ENCODE measurements at regions not wholly inside any gene's neighbourhood (a gene's known extent, or its start where the extent isn't known, plus 50 kb on each side); places are given as distances from the start of the nearest gene placed in this dataset.

GRCh38 chr14:25250516-25250915, 200.6 kb upstream of the STXBP6 start:
- TF ChIP-seq CTCF (IDR thresholded peaks at IDR 0.05) (no peak), POLR2A (IDR thresholded peaks at IDR 0.05; ENCODE audit: low read depth) (no peak), EP300 (IDR thresholded peaks at IDR 0.05) (no peak)

Data from esophagus muscularis mucosa (tissue), 4 donors.